ENCODE measurements at regions not wholly inside any gene's neighbourhood (a gene's known extent, or its start where the extent isn't known, plus 50 kb on each side); places are given as distances from the start of the nearest gene placed in this dataset.

DNA sequence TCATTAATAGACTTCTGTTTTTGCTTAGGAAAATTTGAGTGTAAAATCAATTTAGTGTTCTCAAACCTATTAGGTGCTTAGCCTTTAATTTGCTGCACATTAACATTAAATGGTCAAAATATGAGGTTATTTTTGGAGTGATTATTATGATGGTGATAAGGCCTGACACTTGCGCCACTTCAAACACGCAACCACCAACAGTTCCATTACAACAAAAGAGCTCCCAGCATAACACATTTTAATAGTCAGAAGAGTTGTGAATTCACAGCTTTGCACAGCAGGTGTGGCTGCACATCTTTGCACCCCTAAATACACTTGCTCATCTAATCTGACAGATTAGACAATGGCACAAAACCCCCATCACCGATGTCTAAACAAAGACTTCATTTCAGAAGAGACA is 940.7 kb downstream of the NR2F1-AS1 start:
- TF ChIP-seq, protein P1, sequence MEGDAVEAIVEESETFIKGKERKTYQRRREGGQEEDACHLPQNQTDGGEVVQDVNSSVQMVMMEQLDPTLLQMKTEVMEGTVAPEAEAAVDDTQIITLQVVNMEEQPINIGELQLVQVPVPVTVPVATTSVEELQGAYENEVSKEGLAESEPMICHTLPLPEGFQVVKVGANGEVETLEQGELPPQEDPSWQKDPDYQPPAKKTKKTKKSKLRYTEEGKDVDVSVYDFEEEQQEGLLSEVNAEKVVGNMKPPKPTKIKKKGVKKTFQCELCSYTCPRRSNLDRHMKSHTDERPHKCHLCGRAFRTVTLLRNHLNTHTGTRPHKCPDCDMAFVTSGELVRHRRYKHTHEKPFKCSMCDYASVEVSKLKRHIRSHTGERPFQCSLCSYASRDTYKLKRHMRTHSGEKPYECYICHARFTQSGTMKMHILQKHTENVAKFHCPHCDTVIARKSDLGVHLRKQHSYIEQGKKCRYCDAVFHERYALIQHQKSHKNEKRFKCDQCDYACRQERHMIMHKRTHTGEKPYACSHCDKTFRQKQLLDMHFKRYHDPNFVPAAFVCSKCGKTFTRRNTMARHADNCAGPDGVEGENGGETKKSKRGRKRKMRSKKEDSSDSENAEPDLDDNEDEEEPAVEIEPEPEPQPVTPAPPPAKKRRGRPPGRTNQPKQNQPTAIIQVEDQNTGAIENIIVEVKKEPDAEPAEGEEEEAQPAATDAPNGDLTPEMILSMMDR (IDR thresholded peaks at IDR 0.05), result no peak
- TF ChIP-seq POLR2A (IDR thresholded peaks at IDR 0.05) (no peak), EP300 (IDR thresholded peaks at IDR 0.05) (no peak)
